HepG2 (cell line): ENCODE measurements at regions not wholly inside any gene's neighbourhood (a gene's known extent, or its start where the extent isn't known, plus 50 kb on each side); places are given as distances from the start of the nearest gene placed in this dataset.

Experiments
- CHD4 ChIP-seq: fragments of 200-600 bp; sonication (generic); IDR thresholded peaks from 2 replicates; pipeline ENCODE4 v1.7.0; 2017; ENCODE audit warnings: mild to moderate bottlenecking, low read length, borderline replicate concordance
- CREB1 ChIP-seq, 2 experiments: fragments of 450-650 bp in 1 of 2; IDR thresholded peaks; 2 replicates each; pipeline ENCODE4 v1.6.1; 2016 to 2017; ENCODE audit warnings: control low read depth in 1 of 2, mild to moderate bottlenecking in 1 of 2, missing compliant biosample characterization in 1 of 2, missing genetic modification characterization in 1 of 2
- HDAC2 ChIP-seq: sonication (generic); formaldehyde crosslinking; IDR thresholded peaks from 2 replicates; pipeline ENCODE4 v1.4.0; 2020; ENCODE audit warnings: missing genetic modification reagents
- HMGXB4 ChIP-seq, 2 experiments: sonication (generic) in 1 of 2; formaldehyde crosslinking in 1 of 2; IDR thresholded peaks; 2 replicates each; pipeline versions ENCODE4 v1.4.0 to v1.6.1; 2018 to 2020; ENCODE audit warnings: missing genetic modification reagents in 2 of 2, borderline replicate concordance in 1 of 2, low read depth in 1 of 2, mild to moderate bottlenecking in 1 of 2, missing biosample characterization in 1 of 2
- KAT8 ChIP-seq: IDR thresholded peaks from 2 replicates; pipeline ENCODE4 v1.6.1; 2016; ENCODE audit warnings: missing genetic modification reagents, missing compliant biosample characterization
- KLF6 ChIP-seq: IDR thresholded peaks from 2 replicates; pipeline ENCODE4 v1.8.0; 2016; ENCODE audit warnings: missing biosample characterization, missing genetic modification reagents
- MXD1 ChIP-seq: sonication (generic); formaldehyde crosslinking; IDR thresholded peaks from 2 replicates; pipeline ENCODE4 v1.4.0; 2020; ENCODE audit warnings: mild to moderate bottlenecking, missing genetic modification reagents
- MYC ChIP-seq: sonication (generic); formaldehyde crosslinking; IDR thresholded peaks from 2 replicates; pipeline ENCODE4 v1.9.0; 2021; ENCODE audit warnings: missing genetic modification reagents, borderline replicate concordance
- NAIF1 ChIP-seq: sonication (generic); formaldehyde crosslinking; IDR thresholded peaks from 2 replicates; pipeline ENCODE4 v1.5.0; 2020; ENCODE audit warnings: mild to moderate bottlenecking, missing genetic modification reagents, borderline replicate concordance
- NPAS2 ChIP-seq: sonication (generic); formaldehyde crosslinking; IDR thresholded peaks from 2 replicates; pipeline ENCODE4 v1.8.0; 2022; ENCODE audit warnings: mild to moderate bottlenecking, missing genetic modification reagents, borderline replicate concordance
- SRY ChIP-seq: sonication (generic); formaldehyde crosslinking; IDR thresholded peaks from 2 replicates; pipeline ENCODE4 v1.8.0; 2022; ENCODE audit warnings: mild to moderate bottlenecking, missing genetic modification reagents
- THAP11 ChIP-seq: IDR thresholded peaks from 2 replicates; pipeline ENCODE4 v1.6.1; 2016; ENCODE audit warnings: missing biosample characterization, missing genetic modification reagents
- TP53 ChIP-seq: sonication (generic); formaldehyde crosslinking; conservative IDR thresholded peaks from 2 replicates; pipeline ENCODE4 v1.4.0; 2020; ENCODE audit warnings: missing genetic modification reagents
- YEATS2 ChIP-seq: sonication (generic); formaldehyde crosslinking; IDR thresholded peaks from 2 replicates; pipeline ENCODE4 v1.4.0; 2020; ENCODE audit warnings: missing genetic modification reagents, borderline replicate concordance
- ZBTB1 ChIP-seq: sonication (generic); formaldehyde crosslinking; IDR thresholded peaks from 2 replicates; pipeline ENCODE4 v1.4.0; 2020; ENCODE audit warnings: missing genetic modification reagents, borderline replicate concordance
- ZBTB2 ChIP-seq: sonication (generic); formaldehyde crosslinking; IDR thresholded peaks from 2 replicates; pipeline ENCODE4 v1.8.0; 2022; ENCODE audit warnings: low read depth, missing genetic modification reagents
- ZBTB7B ChIP-seq: sonication (generic); formaldehyde crosslinking; IDR thresholded peaks from 2 replicates; pipeline ENCODE4 v1.4.0; 2020; ENCODE audit warnings: missing genetic modification reagents
- ZNF124 ChIP-seq: sonication (generic); formaldehyde crosslinking; IDR thresholded peaks from 2 replicates; pipeline ENCODE4 v1.4.0; 2020; ENCODE audit warnings: missing genetic modification reagents
- ZNF274 ChIP-seq: sonication (generic); formaldehyde crosslinking; IDR thresholded peaks from 2 replicates; pipeline ENCODE4 v1.5.1; 2020; ENCODE audit warnings: mild to moderate bottlenecking, missing genetic modification reagents
- ZNF335 ChIP-seq: sonication (generic); formaldehyde crosslinking; IDR thresholded peaks from 2 replicates; pipeline ENCODE4 v1.4.0; 2020; ENCODE audit warnings: missing genetic modification reagents
- ZNF564 ChIP-seq: sonication (generic); formaldehyde crosslinking; IDR thresholded peaks from 2 replicates; pipeline ENCODE4 v1.8.1; 2023; ENCODE audit warnings: mild to moderate bottlenecking, missing genetic modification reagents
- ZNF574 ChIP-seq: sonication (generic); formaldehyde crosslinking; IDR thresholded peaks from 2 replicates; pipeline ENCODE4 v1.4.0; 2020; ENCODE audit warnings: missing genetic modification reagents
- ZNF580 ChIP-seq: IDR thresholded peaks from 2 replicates; pipeline ENCODE4 v1.6.1; 2016; ENCODE audit warnings: low read depth, borderline replicate concordance

- no peak for TF ChIP-seq NAIF1 (CRISPR knock-in tag)
- no peak for TF ChIP-seq NPAS2 (CRISPR knock-in tag)
- TF ChIP-seq ZNF274 (CRISPR knock-in tag) = no peak
- no peak for TF ChIP-seq ZBTB7B (CRISPR knock-in tag)
- TF ChIP-seq ZNF335 (CRISPR knock-in tag) = no peak
- 0 out of 4 replicates have a peak, but pooled peaks of 1 of the 2 experiments have one; percentile 3 for TF ChIP-seq HMGXB4 (CRISPR knock-in tag; IDR thresholded peaks at IDR 0.05; ENCODE audit: borderline replicate concordance in 1 of 2, low read depth in 1 of 2)
- TF ChIP-seq MXD1 = no peak
- TF ChIP-seq ZNF124 (CRISPR knock-in tag) = no peak
- no peak for TF ChIP-seq ZBTB1
- TF ChIP-seq THAP11 (CRISPR knock-in tag) = no peak
- TF ChIP-seq YEATS2 (CRISPR knock-in tag) = no peak
- TF ChIP-seq ZNF580 (CRISPR knock-in tag) = no peak
- TF ChIP-seq CREB1 (IDR thresholded peaks at IDR 0.05) = no peak
- peak; percentile 13; the same call in 1 of the 2 replicates for TF ChIP-seq CREB1 (CRISPR knock-in tag; IDR thresholded peaks at IDR 0.05)
- TF ChIP-seq HDAC2 = no peak
- peak; percentile 28; the same call in 1 of the 2 replicates for TF ChIP-seq KAT8
- TF ChIP-seq SRY = no peak
- TF ChIP-seq ZNF574 (CRISPR knock-in tag) = no peak
- no peak for TF ChIP-seq MYC (CRISPR knock-in tag)
- TF ChIP-seq ZNF564 (CRISPR knock-in tag) = no peak
- no peak for TF ChIP-seq KLF6 (CRISPR knock-in tag)
- no peak; the same call in 1 of the 2 replicates for TF ChIP-seq CHD4
- TF ChIP-seq TP53 (CRISPR knock-in tag) = no peak
- no peak for TF ChIP-seq ZBTB2 (CRISPR knock-in tag)
These were observed 51.9 kb upstream of the SLC22A16 start (continued) for GRCh38 chr6:110528101-110528929.
